HG02973 (cell line): ENCODE measurements at regions not wholly inside any gene's neighbourhood (a gene's known extent, or its start where the extent isn't known, plus 50 kb on each side); places are given as distances from the start of the nearest gene placed in this dataset.
A peak's percentile ranks its signal among the peaks of the same experiment; 100 is the strongest.
"Not testable (repeated sequence)": the region's sequence is repeated elsewhere in the genome, so short reads cannot be mapped to it uniquely, and the experiment has no call there.

ENCODE experiments used
- ATAC-seq: cut with Tn5 transposase; IDR thresholded peaks from one replicate; pipeline ENCODE4 v1.9.1; 2021; ENCODE audit warnings: moderate library complexity; ENCODE audit not compliant: unreplicated experiment

DNA sequence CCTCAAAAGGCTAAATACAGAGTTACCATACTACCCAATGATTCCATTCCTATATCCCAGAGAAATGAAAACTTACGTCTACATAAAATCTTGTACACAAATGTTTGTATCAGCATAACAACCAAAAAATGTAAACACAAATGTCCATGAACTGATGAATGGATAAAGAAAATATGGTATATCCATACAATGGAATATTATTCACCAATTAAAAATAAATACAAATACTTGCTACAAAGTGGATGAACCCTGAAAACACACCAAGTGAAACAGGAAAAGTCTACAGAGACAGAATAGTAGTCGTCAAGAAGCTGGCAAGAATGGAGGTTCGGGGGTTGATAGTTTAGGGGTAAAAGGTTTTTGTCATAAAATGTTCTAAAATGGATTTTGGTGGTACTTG is 54.0 kb upstream of the ANKRD28 start:
- no peak for ATAC-seq

DNA sequence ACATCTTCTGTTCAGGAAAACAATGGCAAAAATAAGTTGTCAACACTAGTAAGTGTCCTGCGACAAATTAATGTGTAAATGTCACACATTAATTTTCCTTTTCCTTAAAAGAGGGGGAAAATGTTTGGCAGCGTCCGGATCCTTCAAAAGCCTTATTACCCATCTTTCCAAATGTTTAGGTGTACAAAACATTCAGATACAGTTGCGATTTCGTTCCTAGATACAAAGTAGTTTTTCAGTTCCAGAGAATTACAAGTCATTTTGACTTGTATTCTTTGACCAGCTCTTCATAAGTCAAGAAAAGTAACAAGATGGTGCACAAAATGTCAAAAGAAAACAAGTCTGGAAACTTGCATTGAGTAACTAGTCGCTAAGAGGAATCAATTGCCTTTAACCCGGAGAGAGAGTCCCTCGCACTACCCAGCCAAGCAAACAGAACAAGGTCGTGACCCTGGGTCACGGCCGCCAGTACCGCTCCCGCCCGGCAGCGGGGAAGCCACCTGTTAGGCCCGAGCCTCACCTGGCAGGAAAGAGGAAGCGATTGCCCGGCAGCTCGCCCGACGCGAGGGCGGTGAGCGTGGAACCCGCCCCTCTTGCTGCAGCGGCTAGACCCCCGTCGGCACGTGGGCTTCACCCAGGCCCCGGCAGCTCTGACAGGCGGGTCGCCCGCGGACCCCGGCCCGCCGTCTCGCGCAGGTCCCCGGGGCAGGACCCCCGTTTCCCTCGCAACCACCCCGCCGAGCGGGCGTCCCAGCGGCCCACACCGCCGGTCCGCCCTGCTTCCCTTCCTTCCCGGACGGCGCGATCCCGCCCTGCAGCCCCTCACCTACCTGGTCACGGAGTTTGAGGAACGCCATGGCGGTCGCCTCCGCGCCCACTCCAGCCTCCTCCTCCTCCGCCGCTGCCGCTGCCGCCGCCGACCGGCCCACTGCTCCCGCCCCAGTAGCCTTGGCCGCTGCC is 61.0 kb upstream of the ANKRD28 start:
- peak; percentile 81 for ATAC-seq

DNA sequence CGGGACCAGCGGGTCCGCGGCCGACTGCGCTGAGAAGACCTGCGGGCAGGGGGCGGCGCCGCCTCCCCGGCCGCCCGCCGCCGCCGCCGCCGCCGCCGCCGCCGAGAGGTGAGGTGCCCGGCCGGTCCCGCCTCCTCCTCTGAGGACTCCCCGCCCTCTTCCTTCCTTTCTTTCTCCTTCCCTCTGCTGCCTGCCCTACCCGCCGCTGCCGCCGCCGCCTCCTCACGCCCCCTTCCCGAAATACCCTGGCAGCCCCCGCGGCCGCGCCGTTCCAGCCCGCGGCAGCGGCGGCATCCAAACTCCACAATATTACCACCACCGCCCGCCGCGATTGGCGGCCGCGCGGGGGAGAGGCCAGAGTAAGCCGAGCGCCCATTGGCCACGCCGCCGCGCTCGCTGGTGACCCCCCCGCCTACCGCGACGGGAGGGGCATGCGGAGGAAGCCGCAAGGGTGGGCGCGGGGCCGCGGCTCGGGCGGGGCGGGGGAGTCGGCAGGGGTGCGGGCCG is 61.8 kb upstream of the ANKRD28 start:
- peak; percentile 72 for ATAC-seq

DNA sequence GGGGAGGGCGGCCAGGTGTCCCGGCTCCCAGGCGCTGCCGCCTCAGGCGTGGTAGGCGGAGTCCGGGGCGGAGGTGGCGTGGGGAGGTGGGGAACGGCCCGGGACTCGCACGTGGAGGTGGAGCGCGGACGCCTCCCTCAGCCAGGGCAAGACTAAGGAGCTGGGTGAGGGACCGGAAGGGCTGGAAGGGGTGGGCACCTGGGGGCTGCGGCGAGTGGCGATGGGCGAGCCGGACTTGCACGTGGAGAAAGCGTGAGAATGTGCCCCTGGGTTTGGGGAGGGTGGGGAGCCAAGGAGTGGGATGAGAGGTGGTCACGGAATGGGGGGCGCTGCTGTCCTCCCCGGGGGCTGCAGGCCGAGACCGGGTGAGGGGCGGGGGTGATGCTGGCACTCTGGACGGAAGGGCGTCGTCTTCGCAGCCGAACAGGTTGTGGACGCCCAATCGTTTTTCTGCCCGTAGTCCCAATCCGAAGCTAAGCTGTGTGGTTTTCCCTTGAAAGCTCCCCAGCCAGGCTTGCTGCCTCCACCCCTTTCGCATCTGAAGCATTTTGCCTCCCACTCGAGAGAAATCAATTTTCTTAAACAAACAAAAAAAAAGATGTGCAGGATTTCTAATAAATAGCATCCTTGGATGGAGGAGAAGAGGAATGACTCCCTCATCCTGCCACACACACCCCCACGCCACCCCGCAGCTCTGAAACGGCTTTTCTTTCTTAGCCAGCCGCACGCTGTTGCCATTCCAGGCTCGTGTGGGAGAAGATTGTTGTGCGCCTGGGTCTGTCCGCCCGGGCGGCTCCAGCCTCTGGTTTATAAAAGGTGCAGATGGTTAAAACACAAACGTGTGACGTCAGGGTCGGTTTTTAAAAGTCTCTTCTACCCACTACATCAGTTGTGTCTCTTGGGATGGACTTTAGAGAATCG is 62.5 kb upstream of the ANKRD28 start:
- ATAC-seq = peak; percentile 38

DNA sequence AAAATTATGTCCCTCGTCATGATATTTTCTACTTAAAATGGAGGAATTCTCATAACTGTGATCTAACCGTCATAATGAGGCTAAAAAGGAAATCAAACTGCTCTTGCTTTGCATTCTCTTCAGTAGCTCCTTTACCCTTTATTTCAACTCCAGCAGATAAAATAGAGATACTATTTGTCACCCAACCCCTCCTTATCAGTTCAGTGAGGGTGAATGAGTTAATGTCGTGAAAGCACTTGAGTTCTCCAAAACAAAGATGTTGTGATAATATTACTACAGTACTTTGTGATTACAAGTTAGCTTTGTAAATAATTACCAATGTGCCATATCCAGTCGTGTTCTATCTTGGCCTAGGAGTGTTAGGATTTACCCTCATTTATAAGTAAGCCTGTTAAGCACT is 63.4 kb upstream of the ANKRD28 start:
- ATAC-seq = no peak

DNA sequence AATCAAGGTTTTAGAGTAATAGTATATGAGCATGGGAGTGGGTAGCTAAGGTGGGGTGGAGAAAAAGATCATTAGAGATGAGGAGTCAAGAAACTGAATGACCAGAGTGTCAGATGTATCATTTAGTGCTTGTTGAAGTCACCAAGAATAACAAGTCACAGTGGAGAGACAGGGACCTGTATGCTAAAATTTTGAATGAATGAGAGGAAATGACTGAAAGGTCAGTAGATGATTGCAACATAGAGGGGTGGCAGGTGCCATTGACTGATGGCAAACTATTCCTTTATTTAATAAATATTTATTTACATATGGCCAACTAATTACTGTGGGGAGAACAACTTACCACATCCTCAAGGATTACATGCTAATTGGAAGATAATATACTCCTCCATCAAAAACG is 75.0 kb upstream of the ANKRD28 start:
- no peak for ATAC-seq

DNA sequence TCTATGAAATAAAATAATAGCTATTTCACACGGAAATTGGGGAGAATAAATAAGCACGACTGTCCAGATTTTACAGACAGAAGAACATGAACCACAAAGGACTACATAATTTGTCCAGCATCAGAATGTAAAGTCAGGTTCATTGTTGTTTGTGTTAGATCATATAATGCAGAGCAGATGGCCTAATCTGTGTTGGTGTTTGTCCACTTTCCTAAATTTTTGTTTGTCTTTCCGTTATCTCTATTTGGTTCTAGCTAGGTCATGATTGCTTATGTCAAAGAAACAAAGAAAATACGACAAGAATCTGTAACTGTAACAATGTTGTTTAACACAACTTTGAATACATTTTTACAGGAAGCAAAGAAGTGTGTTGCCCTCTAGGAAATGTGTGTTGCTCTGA is 75.6 kb upstream of the ANKRD28 start:
- no peak for ATAC-seq

DNA sequence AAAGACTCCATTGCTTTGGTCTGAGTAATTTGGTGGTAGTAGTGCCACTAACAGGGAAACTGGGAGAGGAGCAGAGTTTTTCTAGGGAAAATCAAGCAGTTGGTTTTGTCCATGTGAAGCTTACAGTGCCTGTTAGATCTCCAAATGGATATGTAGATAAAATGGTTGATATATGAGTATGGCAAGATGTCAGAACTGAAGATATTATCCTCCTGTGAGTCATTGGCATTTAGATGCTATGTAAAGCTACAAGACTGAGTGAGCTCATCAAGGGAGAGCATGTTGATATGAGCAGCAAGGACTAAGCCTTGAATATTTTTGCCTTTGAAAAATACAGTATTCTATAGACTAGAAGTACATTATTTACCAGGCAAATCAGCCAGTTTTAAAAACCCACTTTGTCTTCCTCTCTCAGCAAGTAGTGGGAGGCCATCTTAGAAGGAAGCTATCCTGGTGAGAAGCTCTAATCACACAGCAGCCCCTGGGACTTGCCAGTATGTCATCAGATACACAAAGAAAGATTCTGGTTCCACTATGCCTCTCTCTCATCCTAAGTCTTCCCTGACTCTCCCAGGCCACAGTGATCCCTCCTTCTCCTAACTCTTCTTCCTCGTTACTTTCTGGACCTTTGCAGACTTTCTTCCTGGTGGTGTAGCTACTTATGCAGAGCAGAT is 77.4 kb upstream of the ANKRD28 start:
- no peak for ATAC-seq

DNA sequence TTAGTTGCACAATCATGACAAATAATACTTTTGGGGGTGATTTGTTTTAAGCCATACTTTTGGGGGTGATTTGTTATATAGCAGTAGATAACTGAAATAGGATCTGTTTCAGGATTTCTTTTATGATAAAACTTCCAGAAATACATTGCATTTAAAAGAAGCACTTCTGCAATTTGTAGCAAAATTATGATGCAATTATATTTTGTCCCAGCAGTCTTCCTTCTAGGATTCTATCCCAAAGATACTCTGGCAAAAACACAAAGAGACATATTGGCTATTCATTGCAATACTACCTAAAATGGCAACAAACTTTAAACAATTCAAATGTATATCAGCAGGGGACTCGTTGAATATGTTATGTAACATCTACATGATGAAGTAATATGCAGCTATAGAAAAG is 78.9 kb upstream of the ANKRD28 start:
- ATAC-seq = no peak

DNA sequence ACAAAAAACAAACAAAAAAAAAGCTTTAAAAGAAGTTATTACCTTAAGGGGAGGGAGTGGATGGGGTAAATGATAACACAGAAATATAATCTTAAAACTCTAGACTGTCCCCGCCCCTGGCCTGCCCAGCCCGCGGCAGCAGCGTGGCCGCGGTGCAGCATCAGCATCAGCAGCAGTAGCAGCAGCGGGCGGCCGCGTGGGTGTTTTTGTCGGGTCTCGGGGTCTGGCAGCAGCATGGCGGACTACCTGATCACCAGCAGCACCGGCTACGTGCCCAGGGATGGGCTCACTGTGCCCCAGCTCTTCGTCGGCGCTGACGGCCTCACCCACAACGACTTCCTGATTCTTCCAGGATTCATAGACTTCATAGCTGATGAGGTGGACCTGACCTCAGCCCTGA is 80.0 kb upstream of the ANKRD28 start:
- ATAC-seq = no peak

DNA sequence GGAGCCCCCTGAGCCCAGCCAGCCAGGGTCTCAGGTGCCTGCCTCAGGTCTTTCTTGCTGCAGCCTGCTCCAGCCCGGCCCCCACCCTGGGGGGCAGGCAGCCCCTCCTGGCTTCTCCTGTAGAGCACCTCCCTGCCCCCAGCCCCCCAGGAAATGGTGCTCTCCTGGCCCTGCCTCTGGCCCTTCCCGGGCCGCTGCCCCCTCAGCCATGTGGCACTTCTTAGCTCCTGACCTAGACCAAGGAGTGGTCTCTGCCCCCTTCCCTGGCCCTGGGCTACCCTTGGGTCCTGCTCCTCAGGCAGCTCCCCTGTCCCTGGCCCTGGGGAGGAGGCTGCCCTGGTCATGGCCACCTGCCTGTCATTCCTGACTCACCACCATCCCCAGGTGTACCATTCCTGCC is 82.0 kb upstream of the ANKRD28 start:
- not testable (repeated sequence) for ATAC-seq

DNA sequence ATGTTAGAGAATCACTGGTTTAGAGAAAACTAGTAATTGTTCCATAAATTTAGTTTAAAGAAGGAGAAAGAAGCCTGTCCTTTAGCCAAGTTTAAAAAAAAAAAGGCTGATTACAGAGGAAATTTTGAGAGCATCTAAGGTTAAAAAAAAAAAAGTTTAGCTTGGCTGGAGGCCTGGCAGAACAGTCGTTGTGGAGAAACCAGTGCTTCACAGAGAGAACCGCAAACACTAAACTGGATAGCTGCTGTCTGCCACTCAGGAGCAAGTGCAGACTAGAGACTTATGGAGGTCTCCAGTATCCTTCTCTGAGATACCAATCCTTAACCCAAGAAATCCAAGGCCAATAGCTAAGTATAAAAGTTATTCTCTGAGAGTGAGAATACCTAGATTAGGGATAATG is 84.8 kb upstream of the ANKRD28 start:
- ATAC-seq = no peak

DNA sequence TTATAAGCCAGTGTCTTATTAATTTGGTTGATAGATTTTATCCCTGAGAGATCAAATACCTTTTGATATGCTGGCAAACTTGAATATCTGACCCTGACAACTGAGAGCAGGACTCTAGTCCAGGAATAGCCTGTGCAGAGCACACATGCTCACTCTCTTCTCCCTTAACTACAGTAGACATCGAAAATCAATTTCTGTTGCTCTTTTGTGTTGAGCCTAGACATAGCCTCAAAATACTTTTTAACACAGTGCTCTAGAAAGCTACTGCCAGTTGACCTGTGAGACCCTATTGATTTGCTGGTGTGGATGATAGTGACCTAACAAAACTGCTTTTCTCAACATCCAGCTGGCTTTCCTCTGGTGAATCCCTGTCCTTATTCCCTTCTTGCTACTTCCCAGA is 86.4 kb upstream of the ANKRD28 start:
- ATAC-seq = no peak

DNA sequence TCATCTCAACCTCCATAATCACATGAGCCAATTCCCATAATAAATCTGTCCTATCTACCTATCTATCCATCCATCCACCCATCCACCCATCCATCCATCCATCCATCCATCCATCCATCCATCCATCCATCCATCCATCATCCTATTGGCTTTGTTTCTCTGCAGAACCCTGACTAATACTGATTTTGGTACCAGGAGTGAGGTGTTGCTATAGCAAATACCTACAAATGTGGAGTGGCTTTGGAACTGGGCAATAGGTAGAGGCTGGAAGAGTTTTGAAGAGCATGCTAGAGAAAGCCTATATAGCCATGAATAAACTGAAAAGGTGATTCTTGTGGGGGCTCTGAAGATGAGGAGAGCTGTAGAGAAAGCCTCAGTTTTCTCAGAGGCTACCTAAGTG is 88.7 kb upstream of the ANKRD28 start:
- ATAC-seq = no peak

DNA sequence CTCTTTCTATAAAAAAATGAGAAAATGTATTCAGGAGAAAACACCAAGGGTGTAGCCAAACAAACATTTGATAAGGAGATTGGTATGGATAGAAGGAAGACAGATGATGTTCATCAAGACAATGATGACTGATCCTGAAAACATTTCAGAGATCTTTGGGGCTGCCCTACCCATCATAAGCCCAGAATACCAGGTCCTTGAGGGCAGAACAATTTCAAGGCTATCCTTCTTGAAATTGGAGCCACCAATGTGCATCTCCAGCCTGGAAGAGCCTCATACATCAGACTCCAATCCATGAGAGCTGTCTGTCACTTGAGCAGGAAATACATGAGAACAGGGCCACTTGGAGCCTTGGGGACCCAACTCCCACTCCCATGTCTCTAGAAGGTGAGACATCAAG is 89.5 kb upstream of the ANKRD28 start:
- no peak for ATAC-seq

DNA sequence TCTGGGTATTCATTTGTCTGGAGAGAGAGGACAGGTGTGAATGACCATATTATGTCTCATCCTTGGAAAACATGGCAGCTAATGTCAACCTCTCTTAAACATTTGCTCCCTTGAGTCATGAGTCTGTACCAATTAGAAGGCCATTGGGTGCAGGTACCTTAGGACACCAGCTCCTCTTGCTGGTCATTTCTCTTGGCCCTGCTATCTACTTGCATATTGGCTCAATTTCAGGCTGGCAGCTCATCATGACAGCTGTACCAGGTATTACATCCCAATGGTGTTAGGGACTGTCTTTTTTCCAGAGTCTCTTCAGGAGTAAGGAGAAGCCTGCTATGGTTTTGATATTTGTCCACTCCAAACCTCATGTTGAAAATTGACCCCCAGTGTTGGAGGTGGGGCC is 92.2 kb upstream of the ANKRD28 start:
- no peak for ATAC-seq

DNA sequence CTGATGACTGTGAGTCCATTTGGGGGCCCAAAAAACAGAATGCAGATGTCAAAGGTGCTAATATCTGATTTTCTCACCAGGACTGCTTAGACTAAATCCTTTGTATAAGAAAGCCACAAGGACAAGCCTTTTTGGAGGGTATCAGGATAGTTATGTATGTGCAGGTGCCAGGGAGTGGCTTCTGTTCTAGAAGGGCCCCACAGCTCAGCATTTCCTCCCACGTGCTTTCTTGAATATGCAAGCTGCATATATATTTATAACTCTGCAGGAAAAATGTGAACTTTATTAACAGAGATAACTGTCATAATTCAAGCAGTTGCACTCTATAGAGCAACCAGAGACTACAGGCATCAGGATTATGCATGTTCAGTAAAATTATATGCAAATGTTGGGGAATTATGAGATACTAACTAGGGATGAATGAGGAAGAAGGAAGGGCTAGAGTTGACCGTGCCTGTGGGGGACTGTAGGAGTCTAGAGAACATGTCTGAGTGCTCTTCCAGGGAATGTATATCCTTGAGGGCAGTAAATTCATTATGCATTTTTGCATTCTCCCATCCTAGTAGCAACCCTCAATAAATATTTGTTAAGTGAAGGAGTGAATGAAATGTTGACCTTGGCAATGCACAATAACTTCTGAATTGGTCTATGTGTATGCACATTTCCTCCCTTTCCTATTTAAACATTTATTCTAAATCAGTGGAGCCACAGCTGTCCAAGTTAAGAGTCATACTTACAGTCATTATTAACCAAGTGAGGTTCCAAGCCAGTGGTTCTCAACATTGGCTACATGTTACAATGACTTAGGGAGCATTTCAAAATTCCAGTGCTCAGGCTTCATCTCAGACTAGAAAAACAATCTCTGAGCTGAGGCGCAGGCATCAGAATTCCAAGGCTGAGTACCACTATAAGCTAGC is 94.8 kb upstream of the ANKRD28 start:
- ATAC-seq = no peak

DNA sequence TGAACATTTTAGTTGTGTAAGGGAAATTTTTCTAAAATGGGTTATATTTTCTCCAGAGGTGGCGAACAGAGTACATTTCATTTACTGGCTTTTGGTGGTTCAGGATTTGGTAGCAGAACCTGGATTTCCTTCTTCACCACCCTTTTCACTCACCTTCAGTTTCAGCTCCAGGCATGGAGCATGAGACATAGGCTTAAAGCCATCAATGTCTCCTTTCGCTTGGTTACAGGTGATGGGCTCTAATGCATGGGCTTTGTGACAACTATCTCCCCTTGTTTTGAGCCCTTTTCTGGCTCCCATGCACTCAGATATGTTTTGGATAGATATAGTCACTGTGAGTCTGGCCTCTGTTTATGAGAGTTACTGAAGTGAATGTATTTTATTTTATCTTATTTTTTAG is 96.6 kb upstream of the ANKRD28 start:
- no peak for ATAC-seq

DNA sequence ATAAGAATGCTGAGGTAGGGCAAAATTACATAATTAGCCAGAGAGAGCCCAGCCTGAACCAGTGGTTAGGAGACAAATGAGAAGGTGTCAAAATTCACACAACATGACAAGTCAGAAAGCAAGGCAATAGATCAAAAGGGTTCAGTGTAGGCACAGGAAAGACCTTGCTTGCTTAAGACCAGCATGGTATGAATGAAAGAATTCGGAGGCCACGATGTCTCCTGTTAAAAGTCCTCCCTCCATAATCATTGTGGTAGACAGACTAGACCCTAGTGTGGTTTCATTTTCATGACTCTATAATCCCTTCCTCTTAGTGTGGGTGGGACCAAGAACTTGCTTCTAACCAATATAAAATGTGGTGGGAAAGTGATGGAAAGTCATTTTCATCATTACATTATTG is 98.7 kb upstream of the ANKRD28 start:
- no peak for ATAC-seq

DNA sequence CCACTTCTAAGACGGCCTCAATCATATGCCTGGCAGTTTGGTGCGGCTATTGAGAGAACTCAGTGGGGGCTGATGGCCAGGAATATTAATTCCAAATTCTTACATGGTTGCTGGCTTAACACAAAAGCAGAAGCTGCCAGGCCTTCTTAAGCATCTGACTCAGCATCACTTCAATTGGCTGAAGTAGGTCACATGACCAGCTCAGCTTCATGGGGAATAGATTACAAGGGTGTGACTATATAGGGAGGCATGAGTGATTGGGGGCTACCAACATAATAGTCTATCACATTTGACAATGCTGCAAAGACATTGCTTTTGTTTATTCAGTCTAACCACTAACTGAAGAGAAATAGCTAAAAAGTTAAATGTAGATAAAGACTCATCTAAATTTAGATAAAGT is 101.6 kb upstream of the ANKRD28 start:
- no peak for ATAC-seq
